ENCODE measurements at regions not wholly inside any gene's neighbourhood (a gene's known extent, or its start where the extent isn't known, plus 50 kb on each side); places are given as distances from the start of the nearest gene placed in this dataset.

- DNase-seq, result peak; percentile 34 to 47
These were observed 156.8 kb downstream of the KCNA5 start for GRCh38 chr12:5200278-5201087.

- DNase-seq, result no peak
These were observed 158.0 kb downstream of the KCNA5 start for GRCh38 chr12:5201554-5202218.

DNA sequence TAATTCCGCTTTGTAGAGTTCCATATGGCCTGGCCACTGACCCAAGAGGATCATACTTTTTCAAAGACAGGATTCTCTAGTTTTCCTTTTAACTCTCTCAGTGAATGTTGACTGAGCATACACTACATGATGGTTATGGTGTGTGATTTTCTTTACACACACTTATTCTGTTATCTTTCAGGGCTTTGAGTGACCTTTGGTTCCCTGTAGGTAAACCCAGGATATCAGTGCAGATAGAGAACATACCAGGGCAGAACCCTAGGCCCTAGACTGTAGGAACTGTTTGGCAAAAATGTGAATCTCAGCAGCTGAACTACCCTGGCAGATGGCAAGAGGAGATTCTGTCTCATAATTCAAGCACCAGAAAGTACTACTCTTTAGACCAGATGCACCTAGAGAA lies 159.6 kb downstream of the KCNA5 start:
- DNase-seq, result no peak

DNA sequence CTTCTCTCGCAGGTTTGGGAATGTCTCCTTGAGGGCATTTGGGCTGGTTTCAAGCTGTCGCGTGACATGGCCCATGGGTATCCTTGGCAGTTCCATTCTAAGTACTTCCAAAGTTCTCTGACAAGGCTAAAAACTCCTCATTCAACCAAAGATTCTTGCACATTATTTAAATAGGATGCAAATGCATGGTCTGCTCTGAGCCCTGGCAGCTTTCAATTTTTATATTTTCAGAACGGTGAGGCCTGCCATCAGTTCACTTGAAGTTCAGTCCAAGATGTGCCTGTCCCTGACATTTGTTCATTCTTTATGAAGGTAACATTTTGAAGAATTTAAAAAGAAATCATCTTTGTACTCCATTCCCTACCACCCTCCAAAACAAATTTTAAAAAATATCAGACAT lies 160.0 kb downstream of the KCNA5 start:
- no peak for DNase-seq

- no peak for DNase-seq
These were observed 160.6 kb downstream of the KCNA5 start for GRCh38 chr12:5204271-5204670.

GRCh38 chr12:5204831-5205230 lies 161.2 kb downstream of the KCNA5 start:
- no peak for DNase-seq

DNA sequence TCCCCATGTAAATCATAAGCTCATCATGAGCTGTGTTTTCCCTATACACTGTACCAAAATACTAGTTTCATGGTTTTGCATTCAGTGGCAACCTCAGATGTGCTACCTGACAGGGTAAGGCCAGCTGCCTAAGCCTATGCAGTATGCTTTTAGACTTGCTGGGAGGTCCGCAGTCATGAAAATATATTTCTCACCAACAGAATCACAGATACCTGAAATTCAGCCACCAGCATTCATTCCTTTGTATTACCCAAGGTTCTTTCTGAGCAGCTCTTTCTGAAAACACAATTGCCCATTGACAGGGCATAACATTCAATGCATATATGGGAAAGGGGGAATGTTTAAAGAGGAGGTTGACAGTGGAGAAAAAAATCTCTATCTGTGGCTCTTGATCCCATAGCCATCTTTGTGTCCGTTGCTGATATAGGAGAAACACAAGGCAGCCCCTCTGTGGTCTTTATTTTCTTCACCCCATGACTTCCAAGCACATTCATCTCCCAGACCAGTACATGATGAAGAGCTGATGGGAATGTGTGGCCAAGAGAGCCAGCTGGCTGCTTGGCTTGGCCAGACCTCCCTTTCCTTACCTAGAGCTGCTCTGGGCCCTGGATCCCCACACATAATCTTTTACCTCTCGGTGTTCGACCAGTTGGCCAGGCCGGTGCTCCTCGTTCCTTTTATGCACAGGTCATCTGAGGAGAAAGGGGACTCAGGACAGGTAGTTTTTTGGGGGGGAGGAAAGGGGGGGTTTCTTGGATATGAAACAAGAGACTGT lies 162.9 kb downstream of the KCNA5 start:
- DNase-seq, result no peak

DNA sequence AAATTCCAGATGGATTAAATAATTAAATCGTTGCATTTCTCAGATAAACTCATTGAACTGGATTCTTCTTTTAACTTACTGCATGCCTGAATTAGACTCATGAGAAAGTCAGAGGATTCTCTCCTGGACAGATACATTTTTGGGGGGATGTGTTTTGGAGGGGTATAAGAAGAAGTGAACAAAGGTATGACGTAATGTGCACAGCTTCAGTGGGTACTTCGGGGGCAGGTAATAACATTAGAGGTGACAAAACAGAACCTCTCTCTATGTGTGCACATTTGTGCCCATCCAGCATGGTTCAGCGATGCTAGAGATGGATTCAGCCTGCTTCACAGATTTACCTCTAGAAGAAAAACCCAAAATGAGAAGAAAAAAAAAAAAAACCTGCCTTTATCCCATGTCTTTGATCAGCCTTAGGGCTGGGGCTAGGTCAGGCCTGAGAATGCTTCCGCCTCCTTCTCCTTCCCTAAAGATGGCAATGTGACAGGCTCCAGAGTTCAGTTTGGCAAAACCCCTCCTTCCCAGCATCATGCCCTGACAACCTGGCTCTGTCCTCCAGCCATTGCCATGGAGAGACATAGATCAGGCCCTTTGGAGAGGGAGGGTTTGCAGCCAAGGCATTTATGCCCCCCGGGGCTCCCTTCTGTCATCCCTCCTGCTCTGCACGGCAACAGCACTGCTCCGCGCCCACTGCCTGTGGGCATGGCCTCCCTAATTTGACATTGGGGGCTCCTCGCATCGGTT lies 166.7 kb downstream of the KCNA5 start:
- no peak for DNase-seq

DNA sequence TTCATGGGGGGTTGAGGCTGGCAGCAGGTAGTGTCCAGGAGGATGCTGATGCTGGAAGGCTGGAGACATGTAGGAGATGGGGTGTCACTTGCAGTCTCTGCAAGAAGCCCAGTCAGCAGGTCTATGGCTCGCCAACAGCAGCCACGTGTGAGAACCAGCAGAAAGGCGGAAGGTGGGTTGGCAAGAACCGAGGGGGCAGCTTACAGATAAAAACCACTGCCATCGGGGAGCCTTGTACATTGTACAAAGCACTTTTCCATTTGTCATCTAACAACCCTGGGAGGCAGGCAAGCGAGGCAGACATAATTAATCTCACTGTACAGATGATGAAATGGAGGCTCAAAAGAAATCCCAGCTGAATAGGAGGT lies 167.2 kb downstream of the KCNA5 start:
- DNase-seq, result no peak

DNA sequence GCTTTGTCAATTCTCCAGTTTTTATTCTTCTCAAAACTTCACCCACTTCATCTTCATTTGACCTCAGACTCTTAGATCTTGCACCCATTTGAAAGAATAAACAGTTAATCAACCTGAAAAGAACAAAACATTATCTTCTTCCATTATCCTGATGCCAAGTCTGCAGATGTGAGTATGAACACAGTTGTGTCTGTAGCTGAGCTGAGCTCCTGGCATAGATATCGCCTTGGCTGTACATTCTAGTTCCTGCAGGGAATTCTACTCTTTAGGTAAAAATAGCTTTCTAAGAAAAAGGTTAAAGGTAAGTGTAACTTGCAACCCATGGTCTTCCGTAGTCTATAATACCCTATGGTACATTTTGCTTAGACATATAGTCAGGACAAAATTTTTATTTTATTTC lies 169.7 kb downstream of the KCNA5 start:
- DNase-seq, result no peak

GRCh38 chr12:5213990-5214389 lies 170.3 kb downstream of the KCNA5 start:
- DNase-seq, result no peak

DNA sequence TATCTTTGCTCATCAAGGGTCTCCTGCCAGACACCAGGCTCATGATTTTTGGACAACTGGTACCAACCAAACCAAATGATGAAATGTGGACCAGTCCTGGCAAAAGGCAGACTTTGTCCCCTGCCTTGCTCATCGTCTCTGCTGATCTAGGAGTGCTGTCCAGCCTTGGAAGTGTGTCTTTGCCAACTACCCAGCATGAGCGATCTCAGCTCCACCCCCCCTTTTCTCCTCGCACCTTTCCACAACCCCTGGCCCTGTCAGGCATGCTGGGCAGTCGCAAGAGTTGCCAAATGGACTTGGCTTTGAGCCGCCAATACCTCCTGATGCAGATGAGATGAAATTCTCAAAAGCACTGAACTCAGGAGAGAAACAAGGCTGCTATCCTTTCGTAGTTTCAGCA lies 174.3 kb downstream of the KCNA5 start:
- DNase-seq, result no peak

GRCh38 chr12:5220099-5220498 lies 176.4 kb downstream of the KCNA5 start:
- DNase-seq, result no peak

- peak; percentile 5 to 25 for DNase-seq
These were observed 177.2 kb downstream of the KCNA5 start for GRCh38 chr12:5220835-5221234.

DNA sequence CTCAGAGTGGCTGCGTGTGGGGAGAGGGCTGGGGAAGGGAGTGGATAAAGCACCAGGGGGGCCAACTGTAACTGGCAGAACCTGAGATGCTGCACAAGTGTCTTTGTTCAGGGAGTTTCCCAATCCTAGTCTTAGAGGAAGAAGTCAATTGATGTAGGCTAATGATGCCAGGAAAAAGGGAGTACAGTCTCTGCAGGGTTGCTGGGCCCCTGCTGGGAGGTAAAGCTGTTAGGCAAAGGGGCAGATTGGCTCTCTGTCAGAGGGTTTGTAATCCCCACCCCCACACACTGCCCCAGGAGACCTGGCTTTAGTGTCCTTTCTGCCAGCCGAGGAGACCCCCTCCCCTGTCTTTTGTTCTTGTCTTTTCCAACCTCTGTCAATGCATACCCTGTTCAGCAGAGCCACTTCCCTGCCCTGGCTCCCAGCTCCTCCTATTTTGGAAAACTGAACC lies 178.4 kb downstream of the KCNA5 start:
- DNase-seq, result no peak

DNA sequence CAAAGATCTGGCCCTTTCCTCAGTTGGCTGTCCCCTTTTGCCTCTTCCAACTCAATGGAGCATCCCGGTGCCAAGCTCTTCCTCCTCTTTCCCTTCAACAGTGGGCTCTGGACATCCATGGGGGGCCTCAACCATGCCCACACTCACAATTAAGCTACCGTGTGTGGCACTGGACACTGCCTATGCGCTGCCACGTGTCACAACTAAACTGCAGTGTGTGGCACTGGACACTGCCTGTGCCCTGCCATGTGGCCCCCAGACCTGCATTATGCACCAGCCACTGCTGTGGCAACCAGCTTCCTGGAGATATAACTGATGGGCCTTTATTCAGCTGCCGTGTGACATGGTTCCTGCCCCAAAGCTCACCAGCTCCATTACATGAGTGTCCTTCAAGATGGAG lies 179.1 kb downstream of the KCNA5 start:
- no peak for DNase-seq

- no peak for DNase-seq
These were observed 180.2 kb downstream of the KCNA5 start for GRCh38 chr12:5223881-5224280.

GRCh38 chr12:5226581-5226980 lies 182.9 kb downstream of the KCNA5 start:
- DNase-seq, result no peak

GRCh38 chr12:5227708-5228373 lies 184.2 kb downstream of the KCNA5 start:
- no peak for DNase-seq

DNA sequence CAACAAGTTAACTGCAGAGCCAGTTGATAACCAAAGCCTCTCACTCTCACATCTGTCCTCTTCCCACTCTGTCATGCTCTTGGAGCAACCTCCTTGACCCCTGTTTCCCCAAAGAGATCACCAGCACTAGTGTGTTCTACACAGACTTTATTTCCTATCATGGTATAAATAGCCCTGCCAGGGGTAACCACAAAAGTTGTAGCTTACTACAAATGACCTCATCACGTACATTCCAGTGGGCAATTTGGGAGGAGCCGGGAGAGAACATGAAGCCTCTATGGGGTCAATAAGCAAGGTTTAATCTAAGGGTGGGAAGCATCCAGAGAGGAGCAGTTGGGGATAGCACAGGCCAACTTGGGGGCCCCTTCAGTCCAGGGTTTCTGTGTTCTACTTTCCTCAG lies 186.5 kb downstream of the KCNA5 start:
- DNase-seq, result no peak

DNA sequence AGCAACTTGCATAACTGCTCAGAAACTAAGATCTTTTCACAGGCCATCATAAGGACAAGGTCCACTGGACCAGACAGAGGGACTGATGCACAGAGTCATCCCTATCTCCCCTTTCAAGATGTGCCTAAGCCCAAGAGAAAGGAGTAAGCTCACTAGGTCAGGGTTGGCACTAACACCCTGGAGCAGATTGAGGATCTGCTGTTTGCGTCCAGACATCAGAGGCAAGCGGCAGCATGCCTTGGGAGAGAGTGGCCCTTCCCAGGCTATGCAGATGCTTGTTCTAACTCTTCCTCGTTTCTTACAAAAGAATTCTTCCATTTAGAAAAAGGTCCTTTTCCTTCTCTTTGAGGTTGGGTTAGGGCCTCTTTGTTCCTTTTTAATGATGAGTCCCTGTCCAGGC lies 187.2 kb downstream of the KCNA5 start:
- DNase-seq, result no peak

GRCh38 chr12:5232291-5232690 lies 188.6 kb downstream of the KCNA5 start:
- no peak for DNase-seq

All from activated CD4-positive, alpha-beta T cell treated with anti-CD3 and anti-CD28 coated beads, Interleukin-2, amount 50 U/mL, for 48 hours (primary cell).